Cardiac muscle cell (in vitro differentiated cells and primary cell): ENCODE measurements at regions not wholly inside any gene's neighbourhood (a gene's known extent, or its start where the extent isn't known, plus 50 kb on each side); places are given as distances from the start of the nearest gene placed in this dataset.
"Not testable (repeated sequence)": the region's sequence is repeated elsewhere in the genome, so short reads cannot be mapped to it uniquely, and the experiment has no call there.

Source experiments
- DNase-seq, 2 donors: peaks; one replicate each; pipeline versions ENCODE4 v3.0.0 to v3.0.0-alpha.2; 2010 to 2017; ENCODE audit warnings: low read depth in 1 of 2, low spot score in 1 of 2
- H3K27ac ChIP-seq: fragments of 200-600 bp; sonication (generic); 2 replicates; pipeline ENCODE4 v1.5.1; 2016
- H3K27me3 ChIP-seq: fragments of 200-600 bp; sonication (generic); 2 replicates; pipeline ENCODE4 v1.6.0; 2016; ENCODE audit warnings: control low read depth
- H3K36me3 ChIP-seq: fragments of 200-600 bp; sonication (generic); 2 replicates; pipeline ENCODE4 v1.5.1; 2016; ENCODE audit warnings: control low read depth
- H3K4me1 ChIP-seq: fragments of 200-600 bp; sonication (generic); 2 replicates; pipeline ENCODE4 v1.8.1; 2017; ENCODE audit warnings: low read depth, mild to moderate bottlenecking, mixed run types
- H3K4me3 ChIP-seq: fragments of 200-600 bp; sonication (generic); 2 replicates; pipeline ENCODE4 v1.5.1; 2016; ENCODE audit warnings: mild to moderate bottlenecking
- H3K9me3 ChIP-seq: fragments of 200-600 bp; sonication (generic); 2 replicates; pipeline ENCODE4 v1.5.1; 2017; ENCODE audit warnings: low read depth, mild to moderate bottlenecking, control low read depth
- TF ChIP-seq, protein P1 (sequence below): IDR thresholded peaks from 2 replicates; pipeline ENCODE4 v1.5.1; 2012; ENCODE audit warnings: low read depth, mild to moderate bottlenecking, low read length

DNA sequence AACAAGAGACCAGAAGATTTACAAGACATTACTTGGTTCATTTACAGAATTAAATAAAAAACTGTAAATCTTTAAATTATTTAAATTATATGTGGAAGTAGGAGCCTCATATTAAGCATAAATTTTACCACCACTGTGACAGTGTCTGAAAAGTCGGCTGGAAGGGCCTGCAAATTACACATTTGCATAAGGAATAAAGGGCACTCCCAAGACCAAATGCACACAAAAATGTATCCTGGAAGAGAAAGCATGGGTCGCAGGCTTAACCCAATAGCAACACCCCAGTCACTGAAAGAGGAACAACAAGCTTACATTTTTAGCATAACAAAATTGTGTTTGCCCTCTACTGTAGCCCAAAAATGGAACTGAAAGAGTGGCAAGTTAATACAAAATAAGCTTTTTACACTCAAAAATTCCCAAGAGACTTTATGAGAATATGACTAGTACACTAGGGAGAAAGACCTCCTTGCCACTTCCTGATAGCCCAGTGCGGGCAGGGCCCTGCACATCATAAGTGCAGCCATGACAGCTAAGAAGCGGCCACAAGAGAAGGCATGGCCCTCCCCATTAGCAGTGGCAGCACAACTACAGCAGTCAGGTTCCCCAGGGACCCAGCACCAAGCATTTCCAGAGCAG lies 482.0 kb downstream of the DTWD2 start:
- H3K27me3 ChIP-seq: no peaks in the 10 kb centered on the region

GRCh38 chr5:118502232-118502631 lies 486.1 kb downstream of the DTWD2 start:
- DNase-seq, H3K27ac ChIP-seq, H3K4me3 ChIP-seq, H3K4me1 ChIP-seq, H3K9me3 ChIP-seq, H3K27me3 ChIP-seq, H3K36me3 ChIP-seq: not testable (repeated sequence)

More for the DNA sequence above, 482.0 kb downstream of the DTWD2 start:
- H3K4me1 ChIP-seq: no peaks in the 10 kb centered on the region
- H3K27ac ChIP-seq: no peak overlapping the region
- TF ChIP-seq, protein P1, sequence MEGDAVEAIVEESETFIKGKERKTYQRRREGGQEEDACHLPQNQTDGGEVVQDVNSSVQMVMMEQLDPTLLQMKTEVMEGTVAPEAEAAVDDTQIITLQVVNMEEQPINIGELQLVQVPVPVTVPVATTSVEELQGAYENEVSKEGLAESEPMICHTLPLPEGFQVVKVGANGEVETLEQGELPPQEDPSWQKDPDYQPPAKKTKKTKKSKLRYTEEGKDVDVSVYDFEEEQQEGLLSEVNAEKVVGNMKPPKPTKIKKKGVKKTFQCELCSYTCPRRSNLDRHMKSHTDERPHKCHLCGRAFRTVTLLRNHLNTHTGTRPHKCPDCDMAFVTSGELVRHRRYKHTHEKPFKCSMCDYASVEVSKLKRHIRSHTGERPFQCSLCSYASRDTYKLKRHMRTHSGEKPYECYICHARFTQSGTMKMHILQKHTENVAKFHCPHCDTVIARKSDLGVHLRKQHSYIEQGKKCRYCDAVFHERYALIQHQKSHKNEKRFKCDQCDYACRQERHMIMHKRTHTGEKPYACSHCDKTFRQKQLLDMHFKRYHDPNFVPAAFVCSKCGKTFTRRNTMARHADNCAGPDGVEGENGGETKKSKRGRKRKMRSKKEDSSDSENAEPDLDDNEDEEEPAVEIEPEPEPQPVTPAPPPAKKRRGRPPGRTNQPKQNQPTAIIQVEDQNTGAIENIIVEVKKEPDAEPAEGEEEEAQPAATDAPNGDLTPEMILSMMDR: no peak
- no peak overlapping the region for H3K4me3 ChIP-seq
- H3K9me3 ChIP-seq: no peaks in the 10 kb centered on the region
- DNase-seq: no peak
- H3K36me3 ChIP-seq: no peaks in the 10 kb centered on the region

DNA sequence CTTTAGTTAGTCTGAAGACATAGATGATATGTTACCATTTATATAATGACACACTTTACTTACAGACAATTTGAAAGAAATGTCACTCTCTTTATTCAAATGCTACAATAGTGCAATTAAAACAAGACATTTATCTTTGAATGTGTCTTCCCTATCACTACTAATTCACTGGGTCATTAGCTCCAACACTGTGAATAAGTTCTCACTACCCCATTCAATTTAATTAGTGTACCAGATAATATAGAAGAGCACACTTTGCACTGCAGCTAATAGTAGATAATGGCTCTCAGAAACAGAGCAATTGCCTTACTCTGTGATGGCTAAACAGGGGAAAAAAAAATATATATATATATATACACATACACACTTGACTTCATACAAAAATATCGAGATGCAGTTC lies 497.0 kb downstream of the DTWD2 start:
- TF ChIP-seq, protein P1: no peak
- no peak for DNase-seq
- H3K27ac ChIP-seq: no peak overlapping the region

GRCh38 chr5:118486647-118487225 lies 501.6 kb downstream of the DTWD2 start:
- Histone ChIP-seq H3K4me1 (peaks cover 3% of the 10 kb centered on the region), H3K27ac (no peak overlapping the region), H3K9me3 (no peaks in the 10 kb centered on the region), H3K27me3 (no peaks in the 10 kb centered on the region), H3K4me3 (no peak overlapping the region), H3K36me3 (no peaks in the 10 kb centered on the region)
- TF ChIP-seq, protein P1: no peak
- DNase-seq: peak in 1 of 2 donors; percentile 8

More for the DNA sequence above, 497.0 kb downstream of the DTWD2 start:
- Histone ChIP-seq H3K27me3 (no peaks in the 10 kb centered on the region), H3K4me1 (peaks cover 3% of the 10 kb centered on the region), H3K9me3 (no peaks in the 10 kb centered on the region), H3K4me3 (no peak overlapping the region), H3K36me3 (no peaks in the 10 kb centered on the region)

- DNase-seq: no peak
- H3K9me3 ChIP-seq: no peaks in the 10 kb centered on the region
- H3K36me3 ChIP-seq: no peaks in the 10 kb centered on the region
- H3K27me3 ChIP-seq: no peaks in the 10 kb centered on the region
- no peak overlapping the region for H3K4me3 ChIP-seq
- H3K4me1 ChIP-seq: no peaks in the 10 kb centered on the region
- H3K27ac ChIP-seq: no peak overlapping the region
- TF ChIP-seq, protein P1: no peak
Observed at GRCh38 chr5:118479285-118479684, 509.1 kb downstream of the DTWD2 start.

- DNase-seq: no peak
- Histone ChIP-seq H3K36me3 (no peaks in the 10 kb centered on the region), H3K4me3 (no peak overlapping the region), H3K27ac (no peak overlapping the region), H3K4me1 (no peaks in the 10 kb centered on the region), H3K9me3 (no peaks in the 10 kb centered on the region), H3K27me3 (no peaks in the 10 kb centered on the region)
- TF ChIP-seq, protein P1: no peak
Observed at GRCh38 chr5:118478852-118479251, 509.5 kb downstream of the DTWD2 start.
